ENCODE measurements at regions not wholly inside any gene's neighbourhood (a gene's known extent, or its start where the extent isn't known, plus 50 kb on each side); places are given as distances from the start of the nearest gene placed in this dataset.

- TF ChIP-seq, protein P1, sequence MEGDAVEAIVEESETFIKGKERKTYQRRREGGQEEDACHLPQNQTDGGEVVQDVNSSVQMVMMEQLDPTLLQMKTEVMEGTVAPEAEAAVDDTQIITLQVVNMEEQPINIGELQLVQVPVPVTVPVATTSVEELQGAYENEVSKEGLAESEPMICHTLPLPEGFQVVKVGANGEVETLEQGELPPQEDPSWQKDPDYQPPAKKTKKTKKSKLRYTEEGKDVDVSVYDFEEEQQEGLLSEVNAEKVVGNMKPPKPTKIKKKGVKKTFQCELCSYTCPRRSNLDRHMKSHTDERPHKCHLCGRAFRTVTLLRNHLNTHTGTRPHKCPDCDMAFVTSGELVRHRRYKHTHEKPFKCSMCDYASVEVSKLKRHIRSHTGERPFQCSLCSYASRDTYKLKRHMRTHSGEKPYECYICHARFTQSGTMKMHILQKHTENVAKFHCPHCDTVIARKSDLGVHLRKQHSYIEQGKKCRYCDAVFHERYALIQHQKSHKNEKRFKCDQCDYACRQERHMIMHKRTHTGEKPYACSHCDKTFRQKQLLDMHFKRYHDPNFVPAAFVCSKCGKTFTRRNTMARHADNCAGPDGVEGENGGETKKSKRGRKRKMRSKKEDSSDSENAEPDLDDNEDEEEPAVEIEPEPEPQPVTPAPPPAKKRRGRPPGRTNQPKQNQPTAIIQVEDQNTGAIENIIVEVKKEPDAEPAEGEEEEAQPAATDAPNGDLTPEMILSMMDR (IDR thresholded peaks at IDR 0.05): no peak
- TF ChIP-seq EP300 (IDR thresholded peaks at IDR 0.05) (no peak), POLR2AphosphoS5 (IDR thresholded peaks at IDR 0.05) (no peak), POLR2A (IDR thresholded peaks at IDR 0.05; ENCODE audit: low read depth) (no peak)
- Histone ChIP-seq H3K27ac (replicated peaks in 1 of 4) (no peak overlapping the region), H3K27me3 (no peaks in the 10 kb centered on the region), H3K4me3 (no peak overlapping the region), H3K9me3 (no peaks in the 10 kb centered on the region), H3K4me1 (no peaks in the 10 kb centered on the region), H3K36me3 (no peaks in the 10 kb centered on the region)
- 90% methylated on average over 2 of the region's 2 CpGs for WGBS
- intact Hi-C loops (cut with DNase I): no loop called here
- DNase-seq (ENCODE audit: extremely low spot score): no peak
Observed at GRCh38 chr11:90845799-90846198, 623.0 kb upstream of the CHORDC1 start.

- H3K27ac ChIP-seq (replicated peaks in 1 of 4): no peak overlapping the region
- H3K4me3 ChIP-seq: no peak overlapping the region
- intact Hi-C loops (cut with DNase I): no loop called here
- H3K4me1 ChIP-seq: no peaks in the 10 kb centered on the region
- DNase-seq (ENCODE audit: extremely low spot score): no peak
- no peak for TF ChIP-seq EP300 (IDR thresholded peaks at IDR 0.05)
- TF ChIP-seq, protein P1 (IDR thresholded peaks at IDR 0.05): no peak
- TF ChIP-seq POLR2AphosphoS5 (IDR thresholded peaks at IDR 0.05): no peak
- TF ChIP-seq POLR2A (IDR thresholded peaks at IDR 0.05; ENCODE audit: low read depth): no peak
- H3K36me3 ChIP-seq: no peaks in the 10 kb centered on the region
- WGBS: 75% methylated on average over 1 of the region's 1 CpG
- no peaks in the 10 kb centered on the region for H3K9me3 ChIP-seq
- H3K27me3 ChIP-seq: no peaks in the 10 kb centered on the region
Observed at GRCh38 chr11:90845126-90845525, 622.3 kb upstream of the CHORDC1 start.

DNA sequence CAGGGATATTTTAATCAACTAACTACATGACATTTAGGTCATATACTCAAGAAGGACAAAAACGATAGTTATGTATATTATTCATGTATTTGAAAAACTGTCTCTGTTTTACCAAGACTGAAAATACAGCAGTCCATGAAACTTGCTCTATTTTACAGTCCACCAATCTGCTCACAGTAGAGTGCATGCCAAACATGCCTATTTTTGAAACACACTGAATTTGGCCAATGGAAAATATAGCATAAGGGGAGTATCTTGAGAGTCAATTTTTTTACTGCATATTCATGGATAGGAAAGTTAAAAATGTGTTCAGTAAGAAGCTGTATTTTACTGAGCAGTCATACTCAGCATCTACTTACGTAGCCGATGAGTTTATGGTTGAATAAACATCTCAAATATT, 621.2 kb upstream of the CHORDC1 start:
- H3K4me1 ChIP-seq: no peaks in the 10 kb centered on the region
- intact Hi-C loops (cut with DNase I): no loop called here
- TF ChIP-seq POLR2A (IDR thresholded peaks at IDR 0.05; ENCODE audit: low read depth) (no peak), EP300 (IDR thresholded peaks at IDR 0.05) (no peak), POLR2AphosphoS5 (IDR thresholded peaks at IDR 0.05) (no peak)
- TF ChIP-seq, protein P1 (IDR thresholded peaks at IDR 0.05): no peak
- no peaks in the 10 kb centered on the region for H3K36me3 ChIP-seq
- 92% methylated on average over 3 of the region's 3 CpGs for WGBS
- no peaks in the 10 kb centered on the region for H3K27me3 ChIP-seq
- H3K27ac ChIP-seq (replicated peaks in 1 of 4): no peak overlapping the region
- no peak for DNase-seq (ENCODE audit: extremely low spot score)
- H3K9me3 ChIP-seq: no peaks in the 10 kb centered on the region
- no peak overlapping the region for H3K4me3 ChIP-seq

DNA sequence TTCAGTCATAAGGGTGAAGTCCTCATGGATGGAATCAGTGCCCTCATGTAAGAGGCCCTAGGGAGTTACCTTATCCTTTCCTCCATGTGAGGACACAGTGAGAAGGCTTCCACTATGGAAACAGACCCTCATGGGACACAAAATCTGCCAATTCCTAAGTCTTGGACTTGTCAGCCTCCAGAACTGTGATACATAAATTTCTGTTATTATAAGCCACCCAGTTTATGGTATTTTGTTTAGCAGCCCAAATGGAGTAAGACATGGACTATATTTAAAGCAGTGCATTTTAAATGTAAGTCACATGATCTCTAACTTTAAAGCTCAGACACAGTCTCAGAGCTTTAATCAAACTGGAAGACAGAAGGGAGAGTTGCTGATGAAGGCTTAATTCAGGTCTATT, 619.8 kb upstream of the CHORDC1 start:
- Histone ChIP-seq H3K27me3 (no peaks in the 10 kb centered on the region), H3K36me3 (no peaks in the 10 kb centered on the region), H3K4me1 (no peaks in the 10 kb centered on the region), H3K9me3 (no peaks in the 10 kb centered on the region), H3K27ac (replicated peaks in 1 of 4) (no peak overlapping the region), H3K4me3 (no peak overlapping the region)
- TF ChIP-seq, protein P1 (IDR thresholded peaks at IDR 0.05): no peak
- TF ChIP-seq POLR2A (IDR thresholded peaks at IDR 0.05; ENCODE audit: low read depth) (no peak), POLR2AphosphoS5 (IDR thresholded peaks at IDR 0.05) (no peak), EP300 (IDR thresholded peaks at IDR 0.05) (no peak)
- no peak for DNase-seq (ENCODE audit: extremely low spot score)
- intact Hi-C loops (cut with DNase I): no loop called here

GRCh38 chr11:90840071-90840470, 617.2 kb upstream of the CHORDC1 start:
- WGBS: 95% methylated on average over 2 of the region's 2 CpGs
- DNase-seq (ENCODE audit: extremely low spot score): no peak
- Histone ChIP-seq H3K36me3 (no peaks in the 10 kb centered on the region), H3K4me1 (no peaks in the 10 kb centered on the region), H3K9me3 (no peaks in the 10 kb centered on the region), H3K27me3 (no peaks in the 10 kb centered on the region), H3K4me3 (no peak overlapping the region), H3K27ac (replicated peaks in 1 of 4) (no peak overlapping the region)
- TF ChIP-seq EP300 (IDR thresholded peaks at IDR 0.05): no peak
- TF ChIP-seq, protein P1 (IDR thresholded peaks at IDR 0.05): no peak
- TF ChIP-seq POLR2AphosphoS5 (IDR thresholded peaks at IDR 0.05): no peak
- no peak for TF ChIP-seq POLR2A (IDR thresholded peaks at IDR 0.05; ENCODE audit: low read depth)
- intact Hi-C loops (cut with DNase I): no loop called here
